ENCODE measurements at regions not wholly inside any gene's neighbourhood (a gene's known extent, or its start where the extent isn't known, plus 50 kb on each side); places are given as distances from the start of the nearest gene placed in this dataset.

DNA sequence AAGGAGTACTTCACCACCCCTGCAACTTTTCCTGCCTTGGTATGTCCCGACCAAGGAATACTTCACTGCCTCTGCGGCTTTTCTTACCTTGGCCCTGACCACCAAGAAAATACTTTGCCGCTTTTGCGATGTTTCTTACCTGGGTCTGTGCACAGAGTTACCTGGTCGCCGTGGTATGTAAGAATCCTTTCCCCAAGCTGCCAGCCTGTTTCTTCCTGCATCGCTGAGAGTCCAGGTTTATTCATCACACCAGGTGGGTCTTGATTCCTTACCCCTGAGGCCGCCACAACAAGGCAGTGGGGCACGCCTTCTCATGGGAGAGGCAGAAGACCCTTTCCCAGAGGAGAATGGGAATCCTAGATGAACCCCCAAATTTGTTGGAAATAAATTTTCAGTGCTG, 511.3 kb downstream of the EDEM1 start:
- TF ChIP-seq POLR2AphosphoS5 (IDR thresholded peaks at IDR 0.05), result no peak
- no peak for TF ChIP-seq EP300 (IDR thresholded peaks at IDR 0.05)
- TF ChIP-seq, protein P1, sequence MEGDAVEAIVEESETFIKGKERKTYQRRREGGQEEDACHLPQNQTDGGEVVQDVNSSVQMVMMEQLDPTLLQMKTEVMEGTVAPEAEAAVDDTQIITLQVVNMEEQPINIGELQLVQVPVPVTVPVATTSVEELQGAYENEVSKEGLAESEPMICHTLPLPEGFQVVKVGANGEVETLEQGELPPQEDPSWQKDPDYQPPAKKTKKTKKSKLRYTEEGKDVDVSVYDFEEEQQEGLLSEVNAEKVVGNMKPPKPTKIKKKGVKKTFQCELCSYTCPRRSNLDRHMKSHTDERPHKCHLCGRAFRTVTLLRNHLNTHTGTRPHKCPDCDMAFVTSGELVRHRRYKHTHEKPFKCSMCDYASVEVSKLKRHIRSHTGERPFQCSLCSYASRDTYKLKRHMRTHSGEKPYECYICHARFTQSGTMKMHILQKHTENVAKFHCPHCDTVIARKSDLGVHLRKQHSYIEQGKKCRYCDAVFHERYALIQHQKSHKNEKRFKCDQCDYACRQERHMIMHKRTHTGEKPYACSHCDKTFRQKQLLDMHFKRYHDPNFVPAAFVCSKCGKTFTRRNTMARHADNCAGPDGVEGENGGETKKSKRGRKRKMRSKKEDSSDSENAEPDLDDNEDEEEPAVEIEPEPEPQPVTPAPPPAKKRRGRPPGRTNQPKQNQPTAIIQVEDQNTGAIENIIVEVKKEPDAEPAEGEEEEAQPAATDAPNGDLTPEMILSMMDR (IDR thresholded peaks at IDR 0.05), result no peak
- TF ChIP-seq POLR2A (IDR thresholded peaks at IDR 0.05), result no peak
